Epithelial cell of esophagus (primary cell): ENCODE measurements at regions not wholly inside any gene's neighbourhood (a gene's known extent, or its start where the extent isn't known, plus 50 kb on each side); places are given as distances from the start of the nearest gene placed in this dataset.

Experiments
- DNase-seq: peaks from one replicate; pipeline ENCODE4 v3.0.0; 2010; ENCODE audit warnings: low read depth
- H3K4me3 ChIP-seq: 2 replicates; pipeline ENCODE4 v1.5.1; 2011; ENCODE audit warnings: mild to moderate bottlenecking, low read length, control low read depth
- TF ChIP-seq, protein P1 (sequence below): IDR thresholded peaks from 2 replicates; pipeline ENCODE4 v1.5.1; 2011; ENCODE audit warnings: low read depth, mild to moderate bottlenecking, low read length, control low read depth, inconsistent platforms; ENCODE audit not compliant: insufficient read depth; ENCODE audit errors: missing control alignments

DNA sequence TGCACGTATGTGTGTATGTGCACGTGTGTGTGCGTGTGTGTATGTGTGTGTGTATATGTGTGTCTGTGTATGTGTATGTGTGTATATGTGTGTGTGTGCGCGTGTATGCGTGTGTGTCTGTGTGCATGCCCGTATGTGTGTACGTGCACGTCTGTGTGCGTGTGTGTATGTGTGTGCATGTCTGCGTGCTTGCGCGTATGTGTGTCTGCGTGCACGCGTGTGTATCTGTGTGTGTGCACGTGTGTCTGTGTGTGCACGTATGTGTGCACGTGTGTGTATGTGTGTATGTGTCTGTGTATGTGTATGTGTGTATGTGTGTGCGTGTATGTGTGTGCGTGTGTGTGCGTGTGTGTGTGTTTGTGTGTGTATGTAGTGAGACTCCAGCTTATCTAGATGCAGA lies 97.5 kb upstream of the SPATS2L start:
- TF ChIP-seq, protein P1, sequence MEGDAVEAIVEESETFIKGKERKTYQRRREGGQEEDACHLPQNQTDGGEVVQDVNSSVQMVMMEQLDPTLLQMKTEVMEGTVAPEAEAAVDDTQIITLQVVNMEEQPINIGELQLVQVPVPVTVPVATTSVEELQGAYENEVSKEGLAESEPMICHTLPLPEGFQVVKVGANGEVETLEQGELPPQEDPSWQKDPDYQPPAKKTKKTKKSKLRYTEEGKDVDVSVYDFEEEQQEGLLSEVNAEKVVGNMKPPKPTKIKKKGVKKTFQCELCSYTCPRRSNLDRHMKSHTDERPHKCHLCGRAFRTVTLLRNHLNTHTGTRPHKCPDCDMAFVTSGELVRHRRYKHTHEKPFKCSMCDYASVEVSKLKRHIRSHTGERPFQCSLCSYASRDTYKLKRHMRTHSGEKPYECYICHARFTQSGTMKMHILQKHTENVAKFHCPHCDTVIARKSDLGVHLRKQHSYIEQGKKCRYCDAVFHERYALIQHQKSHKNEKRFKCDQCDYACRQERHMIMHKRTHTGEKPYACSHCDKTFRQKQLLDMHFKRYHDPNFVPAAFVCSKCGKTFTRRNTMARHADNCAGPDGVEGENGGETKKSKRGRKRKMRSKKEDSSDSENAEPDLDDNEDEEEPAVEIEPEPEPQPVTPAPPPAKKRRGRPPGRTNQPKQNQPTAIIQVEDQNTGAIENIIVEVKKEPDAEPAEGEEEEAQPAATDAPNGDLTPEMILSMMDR = no peak
- no peak overlapping the region for H3K4me3 ChIP-seq
- DNase-seq = no peak

DNA sequence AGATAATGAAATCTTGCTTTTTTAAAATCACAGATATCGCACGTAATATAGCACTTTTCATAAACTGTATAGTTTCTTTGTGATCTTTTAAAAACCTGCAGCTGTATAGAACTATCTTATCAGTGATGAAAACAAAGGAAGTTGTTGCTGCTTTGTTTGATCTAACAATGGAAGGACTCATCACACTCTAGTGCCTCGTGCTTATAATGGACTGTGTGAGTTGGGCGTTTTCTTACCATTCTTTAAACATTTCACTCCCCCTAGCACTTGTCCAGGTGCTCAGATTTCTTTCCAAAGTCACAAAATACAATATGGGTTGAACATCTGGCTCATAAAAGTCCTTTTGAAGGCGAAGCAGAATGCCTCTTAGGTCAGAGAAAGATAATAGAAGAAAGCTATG lies 94.8 kb upstream of the SPATS2L start:
- DNase-seq = no peak
- TF ChIP-seq, protein P1 = no peak
- no peak overlapping the region for H3K4me3 ChIP-seq

DNA sequence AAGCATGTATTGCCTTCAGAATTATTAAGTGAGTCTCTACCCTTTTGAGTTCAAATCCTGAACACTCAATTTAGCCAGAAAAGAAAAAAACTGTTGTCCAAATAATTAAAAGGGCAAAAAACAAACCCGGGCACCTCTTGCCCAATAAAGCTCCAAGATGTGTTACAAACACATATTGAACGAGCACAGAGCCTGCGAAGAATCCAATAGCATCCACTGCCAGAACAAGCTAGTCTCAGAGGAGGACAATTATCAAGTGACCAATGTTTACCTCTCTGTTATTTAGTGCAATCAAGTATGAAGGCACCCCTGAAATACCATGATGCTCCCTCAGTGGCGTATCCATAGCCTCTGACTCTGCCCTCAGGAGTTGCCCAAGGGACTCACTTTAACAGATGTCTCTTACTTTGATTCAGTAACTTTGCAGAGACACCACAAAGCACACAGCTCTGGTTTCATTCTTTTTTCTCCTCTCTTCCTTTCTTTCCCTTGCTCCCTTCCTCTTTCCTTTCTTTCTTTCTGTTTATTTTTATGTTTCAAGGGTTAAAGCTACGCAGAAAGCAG lies 93.5 kb upstream of the SPATS2L start:
- H3K4me3 ChIP-seq = no peak overlapping the region
- TF ChIP-seq, protein P1 = no peak
- DNase-seq = no peak

GRCh38 chr2:200216310-200216709 lies 90.2 kb upstream of the SPATS2L start:
- TF ChIP-seq, protein P1 = no peak
- DNase-seq = no peak
- no peak overlapping the region for H3K4me3 ChIP-seq

- TF ChIP-seq, protein P1 = no peak
- no peak for DNase-seq
These were observed 89.2 kb upstream of the SPATS2L start for GRCh38 chr2:200217320-200217719.

GRCh38 chr2:200218645-200219044 lies 87.8 kb upstream of the SPATS2L start:
- no peak for DNase-seq
- TF ChIP-seq, protein P1 = no peak
- H3K4me3 ChIP-seq = no peak overlapping the region

More at GRCh38 chr2:200217320-200217719, 89.2 kb upstream of the SPATS2L start:
- H3K4me3 ChIP-seq = no peak overlapping the region
